ENCODE measurements at regions not wholly inside any gene's neighbourhood (a gene's known extent, or its start where the extent isn't known, plus 50 kb on each side); places are given as distances from the start of the nearest gene placed in this dataset.
"Not testable (repeated sequence)": the region's sequence is repeated elsewhere in the genome, so short reads cannot be mapped to it uniquely, and the experiment has no call there.

GRCh38 chr3:80649170-80649569, 881.4 kb upstream of the ROBO1 start:
- no peaks in the 10 kb centered on the region for H3K27me3 ChIP-seq (ENCODE audit: control insufficient read depth in 2 of 2, insufficient read depth in 2 of 2, low read length in 2 of 2)
- no peak overlapping the region for H3K9ac ChIP-seq (ENCODE audit: low read depth in 1 of 2, low read length in 2 of 2)
- H3K9me3 ChIP-seq (ENCODE audit: control insufficient read depth in 2 of 2, low read length in 2 of 2), result no peaks in the 10 kb centered on the region
- H3K4me3 ChIP-seq (ENCODE audit: low read length in 2 of 2), result no peak overlapping the region
- no peaks in the 10 kb centered on the region for H3K4me1 ChIP-seq (ENCODE audit: control insufficient read depth in 2 of 2, insufficient read depth in 2 of 2, low read length in 2 of 2)
- no peak overlapping the region for H3K27ac ChIP-seq (ENCODE audit: low read depth in 2 of 2, low read length in 2 of 2)
- H3K36me3 ChIP-seq (ENCODE audit: control insufficient read depth in 2 of 2, insufficient read depth in 2 of 2, low read length in 2 of 2), result no peaks in the 10 kb centered on the region

DNA sequence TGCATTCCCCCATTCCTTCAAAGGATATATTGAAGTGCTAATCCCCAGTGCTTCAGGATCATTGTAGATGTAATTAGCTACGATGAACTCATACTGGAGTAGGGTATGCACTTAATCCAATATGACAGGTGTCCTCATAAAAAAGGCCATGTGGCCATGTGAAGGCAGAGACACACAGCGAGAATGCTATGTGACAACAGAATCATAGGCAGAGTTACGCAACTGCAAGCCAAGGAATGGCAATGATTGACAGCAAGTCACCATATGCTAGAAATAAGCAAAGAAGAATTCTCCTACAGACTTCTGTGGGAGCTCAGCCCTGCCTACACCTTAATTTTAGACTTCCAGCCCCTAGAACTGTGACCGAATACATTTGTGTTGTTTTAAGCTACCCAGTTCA, 875.6 kb upstream of the ROBO1 start:
- Histone ChIP-seq H3K27me3 (ENCODE audit: control insufficient read depth in 2 of 2, insufficient read depth in 2 of 2, low read length in 2 of 2) (no peaks in the 10 kb centered on the region), H3K4me1 (ENCODE audit: control insufficient read depth in 2 of 2, insufficient read depth in 2 of 2, low read length in 2 of 2) (no peaks in the 10 kb centered on the region), H3K36me3 (ENCODE audit: control insufficient read depth in 2 of 2, insufficient read depth in 2 of 2, low read length in 2 of 2) (no peaks in the 10 kb centered on the region), H3K27ac (ENCODE audit: low read depth in 2 of 2, low read length in 2 of 2) (no peak overlapping the region), H3K9me3 (ENCODE audit: control insufficient read depth in 2 of 2, low read length in 2 of 2) (no peaks in the 10 kb centered on the region), H3K9ac (ENCODE audit: low read depth in 1 of 2, low read length in 2 of 2) (no peak overlapping the region), H3K4me3 (ENCODE audit: low read length in 2 of 2) (no peak overlapping the region)

DNA sequence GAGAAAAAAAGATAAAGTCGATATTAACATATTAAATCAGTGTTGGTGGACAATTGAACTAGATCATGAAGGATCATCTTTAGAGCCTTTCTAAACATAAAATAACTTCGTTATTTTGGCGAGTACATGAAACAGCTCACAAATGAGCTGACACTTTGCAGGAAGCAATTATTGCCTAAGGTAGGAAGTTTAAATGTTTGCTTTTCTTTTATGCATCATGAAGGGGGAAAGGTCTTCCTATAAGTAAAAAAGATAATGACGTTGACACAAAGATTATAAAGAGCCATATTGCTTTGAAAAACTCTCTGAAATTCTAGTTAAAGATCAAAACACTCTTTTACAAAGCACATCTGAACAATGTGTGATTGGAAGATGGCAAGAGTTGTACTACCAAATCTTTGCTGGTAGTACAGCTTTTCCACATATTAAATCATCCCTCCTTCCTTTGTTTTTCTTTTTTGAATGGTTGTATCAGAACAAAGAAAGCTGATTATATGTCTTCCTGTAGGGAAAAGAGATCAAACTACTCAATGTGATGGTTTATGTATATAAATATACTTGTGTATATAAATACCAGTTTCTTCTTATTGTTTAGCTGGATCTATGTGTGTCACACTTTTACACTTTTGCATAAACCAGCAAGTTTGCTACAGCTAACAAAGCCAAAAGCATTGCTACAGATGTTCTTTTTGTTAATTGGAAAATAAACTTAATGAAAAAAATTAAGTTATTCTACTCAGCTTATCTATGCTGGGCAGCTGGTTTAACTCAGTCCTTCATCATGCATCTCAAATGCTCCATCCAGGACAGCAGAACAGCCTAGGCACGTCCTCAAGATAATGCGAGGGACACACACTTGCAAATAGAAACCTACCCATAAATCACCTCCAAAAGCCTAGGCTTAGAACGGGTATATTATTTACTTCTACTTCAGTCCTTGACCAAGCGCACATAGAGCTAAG, 850.8 kb upstream of the ROBO1 start:
- Histone ChIP-seq H3K4me3 (ENCODE audit: low read length in 2 of 2) (no peak overlapping the region), H3K27me3 (ENCODE audit: control insufficient read depth in 2 of 2, insufficient read depth in 2 of 2, low read length in 2 of 2) (no peaks in the 10 kb centered on the region), H3K9ac (ENCODE audit: low read depth in 1 of 2, low read length in 2 of 2) (no peak overlapping the region), H3K27ac (ENCODE audit: low read depth in 2 of 2, low read length in 2 of 2) (no peak overlapping the region), H3K36me3 (ENCODE audit: control insufficient read depth in 2 of 2, insufficient read depth in 2 of 2, low read length in 2 of 2) (no peaks in the 10 kb centered on the region), H3K9me3 (ENCODE audit: control insufficient read depth in 2 of 2, low read length in 2 of 2) (no peaks in the 10 kb centered on the region), H3K4me1 (ENCODE audit: control insufficient read depth in 2 of 2, insufficient read depth in 2 of 2, low read length in 2 of 2) (no peaks in the 10 kb centered on the region)

DNA sequence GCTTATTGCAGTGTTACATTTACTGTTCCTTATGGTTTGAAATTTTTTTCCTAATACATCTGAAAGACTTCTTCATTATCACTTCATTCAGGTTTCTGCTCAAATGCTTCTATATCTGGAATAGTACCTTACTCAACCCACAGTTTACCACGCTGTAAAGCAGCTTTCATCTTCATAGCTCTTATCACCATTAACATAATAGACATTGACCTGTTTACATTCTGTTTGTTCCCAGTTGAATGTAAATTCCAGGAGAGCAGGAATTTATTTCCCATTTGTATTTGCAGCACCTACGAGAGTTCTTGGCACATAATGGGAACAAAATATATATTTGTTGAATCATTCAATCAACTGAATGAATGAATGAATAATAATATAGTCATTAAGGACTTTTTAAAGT, 844.6 kb upstream of the ROBO1 start:
- Histone ChIP-seq H3K27me3 (ENCODE audit: control insufficient read depth in 2 of 2, insufficient read depth in 2 of 2, low read length in 2 of 2) (no peaks in the 10 kb centered on the region), H3K36me3 (ENCODE audit: control insufficient read depth in 2 of 2, insufficient read depth in 2 of 2, low read length in 2 of 2) (no peaks in the 10 kb centered on the region), H3K9me3 (ENCODE audit: control insufficient read depth in 2 of 2, low read length in 2 of 2) (no peaks in the 10 kb centered on the region), H3K27ac (ENCODE audit: low read depth in 2 of 2, low read length in 2 of 2) (no peak overlapping the region), H3K4me1 (ENCODE audit: control insufficient read depth in 2 of 2, insufficient read depth in 2 of 2, low read length in 2 of 2) (no peaks in the 10 kb centered on the region), H3K4me3 (ENCODE audit: low read length in 2 of 2) (no peak overlapping the region), H3K9ac (ENCODE audit: low read depth in 1 of 2, low read length in 2 of 2) (no peak overlapping the region)

- H3K4me3 ChIP-seq (ENCODE audit: low read length in 2 of 2); H3K9ac ChIP-seq (ENCODE audit: low read depth in 1 of 2, low read length in 2 of 2); H3K27ac ChIP-seq (ENCODE audit: low read depth in 2 of 2, low read length in 2 of 2); H3K36me3 ChIP-seq (ENCODE audit: control insufficient read depth in 2 of 2, insufficient read depth in 2 of 2, low read length in 2 of 2); H3K9me3 ChIP-seq (ENCODE audit: control insufficient read depth in 2 of 2, low read length in 2 of 2); H3K4me1 ChIP-seq (ENCODE audit: control insufficient read depth in 2 of 2, insufficient read depth in 2 of 2, low read length in 2 of 2); H3K27me3 ChIP-seq (ENCODE audit: control insufficient read depth in 2 of 2, insufficient read depth in 2 of 2, low read length in 2 of 2): not testable (repeated sequence)
Observed at GRCh38 chr3:80608072-80608471, 840.3 kb upstream of the ROBO1 start.

- Histone ChIP-seq H3K27me3 (ENCODE audit: control insufficient read depth in 2 of 2, insufficient read depth in 2 of 2, low read length in 2 of 2) (no peaks in the 10 kb centered on the region), H3K4me1 (ENCODE audit: control insufficient read depth in 2 of 2, insufficient read depth in 2 of 2, low read length in 2 of 2) (no peaks in the 10 kb centered on the region), H3K36me3 (ENCODE audit: control insufficient read depth in 2 of 2, insufficient read depth in 2 of 2, low read length in 2 of 2) (no peaks in the 10 kb centered on the region)
Observed at GRCh38 chr3:80606073-80606472, 838.3 kb upstream of the ROBO1 start.

GRCh38 chr3:80601479-80601878, 833.7 kb upstream of the ROBO1 start:
- Histone ChIP-seq H3K9me3 (ENCODE audit: control insufficient read depth in 2 of 2, low read length in 2 of 2) (no peaks in the 10 kb centered on the region), H3K27ac (ENCODE audit: low read depth in 2 of 2, low read length in 2 of 2) (no peak overlapping the region), H3K9ac (ENCODE audit: low read depth in 1 of 2, low read length in 2 of 2) (no peak overlapping the region), H3K4me3 (ENCODE audit: low read length in 2 of 2) (no peak overlapping the region), H3K36me3 (ENCODE audit: control insufficient read depth in 2 of 2, insufficient read depth in 2 of 2, low read length in 2 of 2) (no peaks in the 10 kb centered on the region), H3K4me1 (ENCODE audit: control insufficient read depth in 2 of 2, insufficient read depth in 2 of 2, low read length in 2 of 2) (no peaks in the 10 kb centered on the region), H3K27me3 (ENCODE audit: control insufficient read depth in 2 of 2, insufficient read depth in 2 of 2, low read length in 2 of 2) (no peaks in the 10 kb centered on the region)

More at GRCh38 chr3:80606073-80606472, 838.3 kb upstream of the ROBO1 start:
- no peaks in the 10 kb centered on the region for H3K9me3 ChIP-seq (ENCODE audit: control insufficient read depth in 2 of 2, low read length in 2 of 2)
- no peak overlapping the region for H3K9ac ChIP-seq (ENCODE audit: low read depth in 1 of 2, low read length in 2 of 2)
- H3K27ac ChIP-seq (ENCODE audit: low read depth in 2 of 2, low read length in 2 of 2), result no peak overlapping the region
- no peak overlapping the region for H3K4me3 ChIP-seq (ENCODE audit: low read length in 2 of 2)

DNA sequence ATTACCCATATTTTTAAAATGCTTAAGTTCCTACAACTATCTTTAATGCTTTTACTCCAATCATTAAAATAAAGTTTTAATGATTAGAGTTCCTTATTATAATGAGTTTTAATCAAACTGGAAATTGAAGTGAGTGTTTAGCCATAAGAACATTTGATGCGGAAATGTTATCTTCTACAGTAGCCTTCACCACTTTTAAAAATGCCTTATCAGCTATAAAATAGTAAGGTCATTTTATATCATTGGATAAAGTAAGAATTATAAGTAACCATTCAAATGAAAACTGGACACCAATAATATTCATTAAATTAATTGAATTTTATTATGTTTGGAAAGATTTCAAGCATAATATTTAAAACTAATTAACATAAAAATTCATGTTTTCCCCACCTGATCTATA, 825.0 kb upstream of the ROBO1 start:
- Histone ChIP-seq H3K27me3 (ENCODE audit: control insufficient read depth in 2 of 2, insufficient read depth in 2 of 2, low read length in 2 of 2) (no peaks in the 10 kb centered on the region), H3K9ac (ENCODE audit: low read depth in 1 of 2, low read length in 2 of 2) (no peak overlapping the region), H3K36me3 (ENCODE audit: control insufficient read depth in 2 of 2, insufficient read depth in 2 of 2, low read length in 2 of 2) (no peaks in the 10 kb centered on the region), H3K4me3 (ENCODE audit: low read length in 2 of 2) (no peak overlapping the region), H3K27ac (ENCODE audit: low read depth in 2 of 2, low read length in 2 of 2) (no peak overlapping the region), H3K4me1 (ENCODE audit: control insufficient read depth in 2 of 2, insufficient read depth in 2 of 2, low read length in 2 of 2) (no peaks in the 10 kb centered on the region), H3K9me3 (ENCODE audit: control insufficient read depth in 2 of 2, low read length in 2 of 2) (no peaks in the 10 kb centered on the region)

DNA sequence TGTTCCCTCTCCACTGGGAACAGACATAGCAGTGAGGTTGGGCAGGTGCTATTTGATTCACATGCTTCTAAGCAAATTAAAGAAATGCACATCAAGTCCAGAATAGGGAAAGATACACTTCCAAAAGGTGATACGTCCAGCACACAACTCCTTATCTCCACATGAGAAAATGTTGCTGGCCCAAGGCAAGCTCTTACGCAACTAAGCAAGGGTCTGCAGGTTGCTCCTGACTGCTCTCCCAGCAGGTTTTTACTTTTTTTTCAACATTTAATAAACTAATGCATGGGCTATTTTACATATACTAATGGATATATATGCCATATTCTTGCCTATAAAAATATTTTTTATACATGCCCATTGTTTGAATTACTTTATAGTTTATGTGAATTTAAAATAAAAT, 818.5 kb upstream of the ROBO1 start:
- no peaks in the 10 kb centered on the region for H3K4me1 ChIP-seq (ENCODE audit: control insufficient read depth in 2 of 2, insufficient read depth in 2 of 2, low read length in 2 of 2)
- H3K27me3 ChIP-seq (ENCODE audit: control insufficient read depth in 2 of 2, insufficient read depth in 2 of 2, low read length in 2 of 2), result no peaks in the 10 kb centered on the region
- no peak overlapping the region for H3K9ac ChIP-seq (ENCODE audit: low read depth in 1 of 2, low read length in 2 of 2)
- no peaks in the 10 kb centered on the region for H3K9me3 ChIP-seq (ENCODE audit: control insufficient read depth in 2 of 2, low read length in 2 of 2)
- H3K27ac ChIP-seq (ENCODE audit: low read depth in 2 of 2, low read length in 2 of 2), result no peak overlapping the region
- no peaks in the 10 kb centered on the region for H3K36me3 ChIP-seq (ENCODE audit: control insufficient read depth in 2 of 2, insufficient read depth in 2 of 2, low read length in 2 of 2)
- no peak overlapping the region for H3K4me3 ChIP-seq (ENCODE audit: low read length in 2 of 2)

- no peaks in the 10 kb centered on the region for H3K36me3 ChIP-seq (ENCODE audit: control insufficient read depth in 2 of 2, insufficient read depth in 2 of 2, low read length in 2 of 2)
Observed at GRCh38 chr3:80580146-80580545, 812.3 kb upstream of the ROBO1 start.

More at GRCh38 chr3:80580146-80580545, 812.3 kb upstream of the ROBO1 start:
- H3K9ac ChIP-seq (ENCODE audit: low read depth in 1 of 2, low read length in 2 of 2), result no peak overlapping the region
- no peaks in the 10 kb centered on the region for H3K27me3 ChIP-seq (ENCODE audit: control insufficient read depth in 2 of 2, insufficient read depth in 2 of 2, low read length in 2 of 2)
- no peaks in the 10 kb centered on the region for H3K4me1 ChIP-seq (ENCODE audit: control insufficient read depth in 2 of 2, insufficient read depth in 2 of 2, low read length in 2 of 2)
- no peak overlapping the region for H3K27ac ChIP-seq (ENCODE audit: low read depth in 2 of 2, low read length in 2 of 2)
- H3K9me3 ChIP-seq (ENCODE audit: control insufficient read depth in 2 of 2, low read length in 2 of 2), result no peaks in the 10 kb centered on the region
- no peak overlapping the region for H3K4me3 ChIP-seq (ENCODE audit: low read length in 2 of 2)

Data from mucosa of rectum (tissue), 2 donors.